ENCODE measurements at regions not wholly inside any gene's neighbourhood (a gene's known extent, or its start where the extent isn't known, plus 50 kb on each side); places are given as distances from the start of the nearest gene placed in this dataset.
A peak's percentile ranks its signal among the peaks of the same experiment; 100 is the strongest.

DNA sequence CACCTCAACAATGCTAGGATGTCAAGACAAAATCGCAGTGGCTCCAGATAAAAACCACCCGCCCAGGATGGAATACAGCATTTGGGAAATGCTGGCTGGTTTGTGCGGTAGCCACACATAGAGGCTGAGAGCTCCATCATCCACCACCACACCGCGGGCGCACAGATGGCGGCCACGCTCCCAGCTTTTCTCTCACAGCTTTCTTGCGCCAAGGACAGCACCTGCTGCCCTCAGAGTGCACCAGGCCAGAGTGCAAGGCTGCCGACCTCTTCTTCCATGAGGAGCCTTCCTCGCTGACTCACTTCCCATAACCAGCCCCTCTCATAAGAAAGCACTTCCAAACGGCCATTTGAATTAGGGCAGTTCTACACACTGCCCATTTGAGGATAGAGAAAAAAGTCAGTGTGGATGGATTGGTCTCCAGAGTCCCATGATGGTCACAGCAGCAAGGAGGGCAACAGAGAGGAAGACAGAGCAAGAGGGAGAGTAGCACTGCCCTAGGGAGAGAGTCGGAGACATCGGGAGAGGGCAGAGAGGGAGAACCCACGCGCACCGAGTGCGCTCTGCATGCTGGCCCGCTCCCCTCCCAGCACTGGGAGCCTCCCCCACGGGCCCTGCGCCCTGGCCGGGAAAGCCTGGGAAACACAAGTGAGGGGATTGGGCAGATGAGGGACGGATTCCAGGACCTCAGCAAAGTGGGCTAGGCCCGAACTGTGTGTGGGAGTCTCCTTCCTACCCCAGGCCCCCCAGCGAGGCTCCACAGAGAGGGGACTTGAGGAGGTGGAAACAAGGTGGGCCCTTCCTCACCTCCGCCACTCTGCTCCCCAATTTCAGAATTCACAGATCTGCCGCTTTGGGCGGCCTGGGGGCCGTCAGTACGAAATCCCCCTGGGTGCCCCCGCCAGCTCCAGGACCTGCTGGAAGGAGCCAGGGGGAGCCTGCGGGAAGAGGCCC is 156.9 kb downstream of the USP12 start:
- no peak for DNase-seq (ENCODE audit: low spot score)

DNA sequence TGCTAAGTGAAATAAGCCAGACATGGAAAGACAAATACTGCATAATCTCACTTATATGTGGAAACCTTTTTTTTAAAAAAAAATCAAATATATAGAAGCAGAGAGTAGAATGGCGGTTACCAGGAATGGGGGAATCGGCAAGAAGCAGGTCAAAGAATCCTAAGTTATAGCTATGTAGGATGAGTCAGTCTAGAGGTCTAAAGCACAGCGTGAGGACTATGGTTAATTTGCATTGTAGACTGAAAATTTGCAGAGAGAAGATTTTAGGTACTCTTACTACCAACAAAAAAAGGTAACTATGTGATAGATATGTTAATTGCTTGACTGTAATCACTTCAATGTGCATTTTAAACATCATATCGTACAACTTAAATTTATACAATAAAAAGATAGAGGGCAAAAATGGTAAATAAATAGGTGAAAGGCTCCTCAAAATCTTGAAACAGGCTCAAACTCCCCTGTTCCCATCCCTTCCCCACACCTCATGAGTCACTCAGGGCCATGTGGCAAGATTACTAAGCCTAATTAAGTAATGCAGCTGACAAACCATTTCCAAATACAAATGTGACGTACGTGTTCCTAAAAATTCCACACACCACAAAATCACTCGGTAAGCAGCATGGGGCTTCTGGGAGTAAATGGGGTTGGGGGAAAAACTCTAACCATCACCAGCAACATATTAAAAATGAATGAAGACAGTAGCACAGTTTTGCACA is 159.0 kb downstream of the USP12 start:
- no peak for DNase-seq (ENCODE audit: low spot score)

DNA sequence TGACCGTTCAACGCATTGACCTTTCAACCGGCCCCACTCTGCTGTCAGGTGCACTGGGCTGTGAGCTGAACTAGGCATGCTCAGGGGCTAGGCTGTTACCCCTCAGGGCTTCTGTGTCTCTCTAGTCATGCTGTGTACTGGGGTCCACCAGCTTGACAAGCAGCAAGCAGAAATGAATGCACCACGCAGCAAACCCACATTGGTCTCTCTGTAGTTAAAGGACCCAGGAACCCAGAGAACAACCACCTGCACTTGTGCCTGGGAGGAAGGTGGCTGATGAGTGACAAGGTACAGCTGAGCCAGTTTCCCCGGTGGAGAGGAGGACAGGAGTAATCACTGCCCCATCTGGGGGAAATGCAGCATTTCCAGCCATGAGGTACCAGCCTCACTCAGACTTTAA is 159.9 kb downstream of the USP12 start:
- no peak for DNase-seq (ENCODE audit: low spot score)

DNA sequence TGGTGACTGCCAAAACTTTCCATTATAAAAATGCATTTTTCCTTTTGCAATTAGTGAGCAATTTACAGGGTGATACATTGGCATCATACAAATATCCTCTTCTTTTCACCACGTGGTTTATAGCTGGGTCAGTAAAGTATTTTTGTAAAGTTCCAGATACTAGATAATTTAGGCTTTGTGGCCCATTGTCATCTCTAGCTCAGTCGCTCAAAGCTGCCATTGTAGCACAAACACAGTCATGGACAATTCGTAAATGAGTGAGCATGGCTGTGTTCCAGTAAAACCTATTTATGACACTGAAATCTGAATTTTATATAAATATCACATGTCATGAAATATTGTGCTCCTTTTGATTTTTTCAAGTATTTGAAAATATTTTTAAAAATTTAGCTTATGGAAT is 162.9 kb downstream of the USP12 start:
- DNase-seq (ENCODE audit: low spot score), result no peak

DNA sequence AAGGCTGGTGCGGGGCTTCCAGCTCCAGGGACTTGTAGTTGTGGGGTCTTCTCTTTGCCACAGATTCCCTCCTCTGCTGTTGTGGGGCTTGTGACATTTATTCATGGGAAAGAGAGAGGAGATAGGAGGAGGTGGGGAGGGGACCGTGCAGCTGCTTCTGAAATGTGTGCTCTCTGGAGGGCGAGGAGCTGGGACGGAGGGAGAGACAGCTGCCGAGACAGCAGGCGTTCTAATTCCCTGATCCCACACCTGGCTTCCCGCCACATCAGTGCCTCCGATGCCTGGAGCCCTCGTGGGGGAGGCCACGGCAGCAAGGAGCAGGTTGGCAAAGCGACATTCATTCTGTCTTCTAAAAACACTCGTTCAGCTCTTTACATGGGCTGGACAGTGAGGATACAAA is 164.4 kb downstream of the USP12 start:
- DNase-seq (ENCODE audit: low spot score), result no peak

DNA sequence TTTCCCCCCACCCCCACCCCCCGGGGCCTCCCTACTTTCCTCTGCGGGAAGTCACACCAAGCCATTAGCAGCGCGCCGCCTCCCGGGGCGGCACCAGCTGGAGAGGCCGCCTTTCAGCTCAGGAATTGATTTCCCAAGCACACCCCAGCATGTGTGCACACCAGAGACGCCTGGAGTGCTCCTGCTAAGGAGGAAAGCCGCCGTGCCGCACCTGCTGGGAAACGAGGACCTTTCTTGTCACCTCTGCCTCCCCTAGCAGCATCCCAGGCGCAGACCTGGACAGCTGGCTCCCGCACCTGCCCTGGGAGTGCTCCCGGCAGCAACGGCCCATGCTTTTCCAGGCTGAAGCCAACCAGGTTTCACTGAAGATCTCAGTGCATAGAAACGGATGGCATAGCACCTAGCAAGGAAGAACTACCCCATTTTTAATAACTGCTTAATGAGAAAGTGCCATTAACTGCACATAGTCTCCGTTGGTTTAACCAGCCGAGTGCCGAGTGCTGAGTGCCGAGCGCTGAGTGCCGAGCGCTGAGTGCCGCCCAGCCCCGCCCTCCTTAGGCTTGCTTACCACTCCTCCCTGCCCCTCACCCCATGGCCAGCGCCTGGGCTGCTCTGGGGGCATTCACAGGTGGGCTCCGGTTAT is 165.0 kb downstream of the USP12 start:
- DNase-seq (ENCODE audit: low spot score), result peak; percentile 15

DNA sequence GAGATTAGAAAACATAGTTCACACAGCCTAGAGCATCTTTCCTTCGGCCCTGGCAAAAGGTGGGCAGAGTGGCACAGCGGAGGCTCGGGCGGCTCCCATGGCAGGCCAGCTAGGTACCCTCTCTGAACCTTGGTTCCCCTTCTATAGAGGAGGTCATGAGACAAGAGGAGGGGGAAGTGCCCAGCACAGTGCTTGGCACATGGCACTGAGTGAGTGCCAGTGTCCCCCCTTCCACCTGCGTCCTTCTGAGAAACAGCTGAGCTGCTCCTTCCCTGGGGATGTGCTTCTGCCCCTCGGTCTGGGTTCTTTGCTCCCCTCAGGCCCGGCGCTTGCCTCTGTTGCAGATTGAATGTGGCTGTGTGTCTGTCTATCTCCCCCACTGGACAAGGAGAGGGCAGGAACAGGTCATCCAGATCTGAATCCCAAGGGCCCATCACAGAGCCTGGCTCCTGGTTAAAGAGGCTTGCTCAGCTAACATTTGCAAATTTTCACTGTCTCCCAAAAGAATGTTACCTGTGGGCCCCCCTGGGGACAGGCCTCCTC is 165.6 kb downstream of the USP12 start:
- DNase-seq (ENCODE audit: low spot score), result no peak

DNA sequence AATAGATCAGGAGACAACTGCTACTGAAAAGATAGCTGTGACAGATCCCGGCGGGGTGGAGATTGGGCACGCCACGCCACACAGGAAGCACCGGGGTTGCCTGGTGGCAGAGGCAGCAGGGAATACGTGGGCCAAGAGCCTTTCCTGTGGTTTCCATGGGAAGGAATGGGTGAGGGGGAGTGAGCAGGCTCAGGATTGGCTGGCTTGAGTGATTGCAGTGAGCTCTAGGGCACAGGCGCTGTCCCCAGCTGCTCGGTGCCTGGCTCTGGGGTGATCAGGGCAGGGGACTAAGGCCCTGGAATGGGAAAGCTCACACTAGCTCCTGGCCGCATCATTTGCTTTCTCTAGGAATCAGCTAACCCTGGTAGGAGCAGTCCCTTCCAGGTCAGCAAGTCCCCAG is 166.1 kb downstream of the USP12 start:
- no peak for DNase-seq (ENCODE audit: low spot score)

DNA sequence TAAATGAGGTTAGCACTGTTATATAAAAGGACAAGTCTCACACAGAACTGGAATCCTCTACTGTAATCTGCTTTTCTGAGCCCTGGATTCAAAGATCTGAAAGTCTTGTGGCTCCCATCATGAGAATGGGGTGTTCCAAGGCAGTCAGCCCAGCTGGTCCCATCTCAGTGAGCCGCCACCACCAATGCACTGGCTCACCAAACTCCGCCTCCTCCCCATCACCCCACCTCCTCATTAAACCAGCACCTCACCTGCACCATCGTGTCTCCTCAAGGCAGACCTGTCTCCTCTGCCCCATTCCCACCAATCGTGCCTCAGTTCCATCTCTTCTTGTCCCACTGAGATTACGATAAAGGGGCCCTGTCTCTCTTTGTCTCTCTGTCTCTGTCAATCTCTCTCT is 166.7 kb downstream of the USP12 start:
- no peak for DNase-seq (ENCODE audit: low spot score)

DNA sequence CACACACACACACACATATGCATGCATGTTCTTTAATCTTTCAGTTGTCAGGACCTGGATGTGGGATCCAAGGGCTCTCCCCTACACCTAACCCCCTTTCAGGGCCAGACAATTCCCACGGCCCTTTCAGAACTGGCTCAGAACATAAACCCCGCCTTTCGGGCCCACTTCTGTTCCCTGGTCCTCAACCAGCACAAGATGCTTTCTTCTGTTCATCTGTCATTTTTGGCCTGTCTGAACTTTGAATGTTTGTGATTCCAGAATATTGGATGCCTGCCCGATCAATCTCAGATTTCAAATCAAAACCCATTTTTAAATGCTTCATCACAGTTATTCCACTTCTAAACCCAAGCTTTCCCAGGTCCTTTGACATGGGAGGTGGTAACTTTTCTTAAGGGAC is 167.3 kb downstream of the USP12 start:
- DNase-seq (ENCODE audit: low spot score), result no peak

DNA sequence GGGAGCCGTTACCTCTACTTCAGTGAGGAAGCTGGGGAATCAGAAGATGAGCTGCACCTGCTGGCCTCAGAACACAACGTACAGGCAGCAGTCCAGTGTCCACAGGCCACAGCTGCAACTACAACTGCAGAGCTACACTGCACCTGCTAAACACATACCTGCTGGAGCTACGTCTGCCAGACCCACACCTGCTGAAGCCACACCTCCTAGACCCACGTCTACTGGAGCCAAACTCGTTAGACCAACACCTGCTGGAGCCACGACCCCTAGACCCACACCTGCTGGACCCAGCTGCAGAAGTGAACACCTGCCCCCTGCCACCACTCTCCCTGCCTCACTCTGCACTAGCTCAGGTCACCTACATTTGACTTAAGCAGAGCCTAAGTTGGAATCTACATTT is 169.9 kb downstream of the USP12 start:
- DNase-seq (ENCODE audit: low spot score), result no peak

DNA sequence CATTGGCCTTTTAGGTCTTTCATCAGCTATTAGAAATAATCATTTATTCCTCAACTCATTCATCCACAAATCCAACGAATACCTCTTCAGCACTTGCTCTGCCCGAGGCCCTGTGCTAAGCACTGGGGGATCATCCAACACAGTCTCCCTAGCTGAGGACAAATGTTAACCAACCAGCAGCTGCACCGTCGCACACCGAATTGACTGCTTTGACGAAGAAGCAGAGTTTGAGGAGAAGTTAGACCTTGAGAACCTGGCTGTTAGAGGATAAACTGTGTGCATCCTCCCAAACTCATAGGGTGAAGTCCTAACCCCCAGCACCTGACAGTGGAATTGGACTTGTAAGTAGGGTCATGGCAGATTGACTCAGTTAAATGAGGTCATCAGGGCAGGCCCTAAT is 170.9 kb downstream of the USP12 start:
- DNase-seq (ENCODE audit: low spot score), result no peak

DNA sequence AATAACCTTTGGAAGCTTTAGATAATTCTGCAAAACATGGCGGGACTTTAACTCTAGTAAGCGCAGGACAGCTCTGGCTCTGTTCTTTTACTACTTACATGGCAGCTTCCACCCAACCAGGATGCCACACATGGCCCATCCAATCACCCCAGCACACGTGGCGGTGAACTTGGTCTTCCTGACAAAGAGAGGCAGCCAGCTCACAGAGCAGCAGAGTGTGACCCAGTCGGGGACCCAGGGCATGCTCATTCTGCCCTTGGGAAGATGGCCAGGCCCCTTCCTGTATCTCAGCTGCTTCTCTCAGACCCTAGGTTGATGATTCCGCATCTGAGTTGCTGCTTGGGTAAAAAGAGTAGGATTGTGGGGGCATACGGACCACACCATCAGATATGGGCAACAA is 172.1 kb downstream of the USP12 start:
- no peak for DNase-seq (ENCODE audit: low spot score)

DNA sequence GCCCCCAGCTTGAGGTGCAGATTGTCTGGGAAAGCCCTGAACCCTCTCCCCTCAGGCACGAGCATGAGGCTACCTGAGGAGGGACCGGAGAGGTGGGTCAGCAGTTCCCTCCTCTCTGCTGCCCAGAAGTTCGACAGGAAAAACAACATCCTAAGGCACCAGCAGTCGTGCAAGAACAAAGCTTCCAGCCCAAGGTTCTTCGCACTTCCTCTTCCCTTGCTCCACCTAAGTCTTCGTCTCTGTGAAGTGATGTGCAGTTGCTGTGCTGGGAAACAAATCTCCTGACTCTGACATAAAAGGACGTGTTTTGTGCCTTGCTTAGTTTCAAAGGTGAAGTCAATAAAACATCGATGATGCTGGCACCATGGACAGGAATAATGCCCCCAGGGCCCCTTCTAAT is 173.3 kb downstream of the USP12 start:
- DNase-seq (ENCODE audit: low spot score), result no peak

DNA sequence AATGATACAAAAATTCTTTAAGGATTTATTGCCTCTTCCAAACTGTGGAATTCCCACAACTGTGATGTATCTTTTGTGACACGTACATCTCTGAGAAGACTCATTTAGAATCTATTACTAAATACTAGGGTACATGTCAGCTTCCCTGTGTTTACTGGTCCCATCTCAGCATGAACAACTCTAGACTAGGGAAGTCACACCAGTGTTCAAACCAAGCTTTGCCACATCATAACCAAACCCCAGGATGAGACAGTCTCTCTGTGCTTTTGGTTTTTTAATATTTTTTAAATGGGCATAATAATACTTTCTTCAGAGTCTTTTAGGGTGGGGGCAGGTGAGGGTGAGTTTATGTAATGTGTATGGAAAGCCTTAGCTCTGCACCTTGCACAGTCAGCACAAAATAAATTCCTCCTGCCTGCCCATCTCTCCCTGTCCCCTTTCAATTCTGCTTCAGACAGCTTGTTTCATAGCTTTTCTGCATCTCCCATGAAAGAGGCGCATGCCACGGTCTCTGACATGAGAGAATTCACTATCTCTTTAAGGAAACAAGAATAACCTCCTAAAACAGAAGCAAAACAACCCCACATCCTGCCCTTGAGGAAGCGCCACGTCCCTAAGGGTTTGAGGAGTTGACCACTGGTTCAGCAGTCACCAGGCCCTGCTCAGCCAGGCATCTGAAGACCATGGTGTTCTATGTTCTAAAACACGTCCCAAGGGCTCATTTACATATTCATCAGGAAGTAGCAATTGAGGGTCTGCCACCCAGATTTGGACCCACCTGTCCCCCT is 174.5 kb downstream of the USP12 start:
- no peak for DNase-seq (ENCODE audit: low spot score)

DNA sequence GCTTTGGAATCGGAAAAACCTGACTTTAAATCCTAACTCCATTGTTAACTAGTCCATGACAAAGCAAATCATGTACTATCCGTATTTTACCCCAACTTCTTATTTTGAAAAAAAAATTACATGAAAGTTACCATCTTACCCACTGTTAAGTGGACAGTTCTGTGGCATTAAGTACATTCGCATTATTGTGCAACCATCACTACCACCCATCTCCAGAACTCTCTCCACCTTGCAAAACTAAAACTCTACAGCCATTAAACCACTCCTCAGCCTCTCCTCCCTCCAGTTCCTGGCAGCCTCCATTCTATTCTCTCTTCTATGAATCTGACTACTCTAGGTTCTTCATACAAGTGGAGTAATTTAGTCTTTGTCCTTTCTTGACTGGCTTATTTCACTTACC is 176.5 kb downstream of the USP12 start:
- no peak for DNase-seq (ENCODE audit: low spot score)

DNA sequence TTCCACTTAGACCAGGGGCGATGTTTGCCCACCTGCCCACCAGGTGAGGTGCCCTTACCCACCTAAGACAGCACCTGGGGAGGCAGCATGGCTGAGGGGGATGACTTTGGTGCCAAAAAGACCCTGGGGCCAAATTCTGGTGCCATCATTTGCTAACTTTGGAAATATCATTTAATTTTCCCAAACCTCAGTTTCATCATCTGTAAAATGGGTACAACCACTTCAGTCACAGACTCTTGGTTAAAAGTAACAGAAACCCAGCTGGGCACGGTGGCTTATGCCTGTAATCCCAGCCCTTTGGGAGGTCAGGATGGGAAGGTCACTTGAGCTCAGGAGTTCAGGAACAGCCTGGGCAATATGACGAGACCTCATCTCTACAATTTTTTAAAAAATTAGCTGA is 177.8 kb downstream of the USP12 start:
- DNase-seq (ENCODE audit: low spot score), result no peak

DNA sequence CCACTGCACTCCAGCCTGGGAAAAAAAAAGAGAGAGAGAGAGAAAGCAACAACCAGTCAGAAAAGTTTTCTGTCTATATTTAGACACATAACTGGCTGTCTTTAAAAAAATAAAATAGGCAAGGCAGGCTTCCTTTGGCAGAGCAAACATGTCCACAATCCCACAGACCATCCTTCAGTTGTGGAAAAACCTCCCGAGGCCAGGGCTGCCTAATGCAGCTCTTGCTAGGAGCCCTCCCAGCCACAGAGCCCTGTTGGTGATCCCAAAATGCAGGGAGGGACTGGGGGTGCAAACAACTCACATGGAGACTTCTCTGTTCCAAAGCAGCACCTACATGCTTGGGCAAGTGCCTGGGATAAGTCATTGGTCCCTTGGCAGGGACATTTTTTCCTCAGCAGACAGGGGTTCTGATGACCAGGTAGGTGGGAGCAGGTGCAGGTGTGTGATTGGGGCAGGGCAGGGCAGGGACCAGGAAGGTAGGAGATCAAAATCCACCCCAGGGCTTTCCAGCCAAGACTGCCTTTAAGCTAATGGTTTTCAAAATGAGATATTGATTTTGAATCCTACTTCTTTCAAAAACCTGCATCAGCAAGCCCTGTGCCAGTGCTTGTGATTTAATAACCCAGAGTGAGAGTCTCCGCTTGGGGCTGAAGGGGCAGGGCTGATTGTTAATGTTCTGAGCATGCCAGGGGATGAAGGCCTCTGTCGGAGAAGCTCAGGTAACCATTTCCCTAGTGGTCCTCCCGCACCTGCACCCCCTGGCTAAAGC is 178.5 kb downstream of the USP12 start:
- no peak for DNase-seq (ENCODE audit: low spot score)

DNA sequence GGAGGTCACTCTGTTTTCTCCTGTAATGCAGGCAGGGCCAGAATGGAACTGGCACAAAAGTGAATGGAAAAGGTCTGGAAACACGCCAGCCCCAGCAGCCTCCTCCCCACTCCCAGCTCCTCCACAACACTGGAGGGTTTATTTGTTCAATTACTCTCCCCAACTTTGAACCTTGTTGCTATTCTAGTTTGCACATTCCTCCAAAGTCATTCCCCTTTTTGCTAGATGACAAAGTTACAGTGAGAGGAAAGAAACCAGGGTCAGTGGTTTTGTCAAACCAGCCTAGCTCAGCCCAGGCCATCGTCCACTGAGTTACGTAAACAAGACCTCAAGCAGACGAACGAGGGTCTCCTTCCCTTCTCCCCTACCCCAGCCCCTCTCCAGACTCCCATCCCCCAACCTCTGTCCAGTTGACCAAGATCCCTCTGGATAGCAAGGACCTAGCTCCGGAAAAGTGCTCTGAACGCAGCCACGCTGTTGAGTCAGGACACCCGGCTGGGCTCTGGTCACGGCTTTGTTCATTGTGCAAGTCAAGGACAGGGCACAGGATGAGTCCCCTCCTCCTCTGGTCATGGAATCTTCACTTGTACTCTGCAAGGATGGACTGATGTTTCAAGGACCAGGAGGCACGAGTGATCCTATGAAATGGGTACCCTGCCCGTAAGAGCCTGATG is 180.0 kb downstream of the USP12 start:
- DNase-seq (ENCODE audit: low spot score), result no peak

Data from umbilical cord (tissue), 1 donor.